Activated B cell treated with CpG ODN at 0.5 μM for 24 hours (primary cell): ENCODE measurements at regions not wholly inside any gene's neighbourhood (a gene's known extent, or its start where the extent isn't known, plus 50 kb on each side); places are given as distances from the start of the nearest gene placed in this dataset.

Source experiments
- ATAC-seq: fragments of 200-7000 bp; cut with Tn5 transposase; one replicate; pipeline ENCODE4 v1.10.0; 2021; ENCODE audit warnings: low read depth, mild to moderate bottlenecking, moderate library complexity
- CTCF ChIA-PET: fragments of 350-600 bp; sonication (Branson Sonifier 250); formaldehyde crosslinking; loops from one replicate; lab custom pipeline; 2021; ENCODE audit warnings: antibody characterized with exemption; lab: Charles Lee
- POLR2A ChIA-PET: fragments of 350-600 bp; sonication (Branson Sonifier 250); formaldehyde crosslinking; loops from one replicate; lab custom pipeline; 2021; ENCODE audit warnings: antibody characterized with exemption; lab: Charles Lee
- DNase-seq: peaks from one replicate; pipeline ENCODE4 v3.0.0; 2022
- H3K27ac Mint-ChIP-seq: one replicate; pipeline ENCODE4 v1.8.0; 2020; ENCODE audit warnings: mixed read lengths
- H3K27me3 Mint-ChIP-seq: one replicate; pipeline ENCODE4 v1.8.0; 2021; ENCODE audit warnings: mixed read lengths
- H3K36me3 Mint-ChIP-seq: one replicate; pipeline ENCODE4 v1.8.0; 2021; ENCODE audit warnings: low read depth, mixed read lengths
- H3K4me1 Mint-ChIP-seq: one replicate; pipeline ENCODE4 v1.8.0; 2021; ENCODE audit warnings: mixed read lengths
- H3K4me3 Mint-ChIP-seq: one replicate; pipeline ENCODE4 v1.8.0; 2020; ENCODE audit warnings: mild to moderate bottlenecking, mixed read lengths
- H3K9me3 Mint-ChIP-seq: one replicate; pipeline ENCODE4 v1.8.0; 2020; ENCODE audit warnings: mixed read lengths
- intact Hi-C: fragments of 100-400 bp; cut with micrococcal nuclease; formaldehyde crosslinking; loops from one replicate; pipeline ENCODE4 v1.15.1; 2024
- TF ChIP-seq, protein P1 (sequence below): fragments of 200-600 bp; IDR thresholded peaks from one replicate; pipeline ENCODE4 v1.8.0; 2022; ENCODE audit warnings: antibody characterized with exemption, mild to moderate bottlenecking

DNA sequence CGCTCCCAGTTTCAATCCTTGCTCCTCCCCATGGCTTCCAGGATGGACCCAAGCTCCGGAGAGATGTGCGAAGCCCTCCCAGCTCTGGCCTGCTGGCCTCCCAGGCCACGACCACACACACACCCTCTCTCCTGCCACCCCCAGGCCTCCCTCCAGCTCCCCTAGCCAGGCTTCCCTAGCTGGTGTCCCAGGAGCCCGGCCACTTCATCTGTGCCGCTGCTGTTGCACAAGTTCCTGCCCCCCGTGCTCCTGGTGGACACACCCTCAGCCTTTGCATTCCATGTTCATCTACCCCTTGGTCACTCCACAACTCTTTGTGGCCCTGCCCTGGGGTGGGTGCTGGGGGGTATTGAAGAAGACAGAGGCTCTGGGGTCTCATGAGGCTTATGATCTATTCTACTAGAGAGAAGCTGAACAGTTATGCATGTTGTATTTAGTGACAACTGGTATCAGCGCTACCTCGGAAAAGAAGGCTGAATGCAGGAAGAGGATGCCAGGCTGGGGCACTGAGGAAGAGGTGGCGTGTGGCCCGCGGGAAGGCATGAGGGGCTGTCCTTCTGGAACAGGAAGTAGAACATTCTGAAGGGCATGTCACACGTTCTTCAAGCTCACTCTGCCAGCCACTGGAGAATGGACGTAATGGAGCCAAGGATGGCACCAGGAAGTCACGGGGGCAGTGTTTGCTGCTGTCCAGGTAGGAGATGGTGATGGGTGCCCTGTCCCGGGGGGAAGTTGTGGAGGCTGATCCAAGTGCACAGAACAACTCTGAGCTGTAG lies 172.4 kb downstream of the PSMG1 start:
- no peak for DNase-seq
- H3K9me3 Mint-ChIP-seq: no peaks in the 10 kb centered on the region
- H3K36me3 Mint-ChIP-seq: no peaks in the 10 kb centered on the region
- ChIA-PET CTCF (no interaction called here), POLR2A (no interaction called here)
- no peak overlapping the region for H3K27ac Mint-ChIP-seq
- H3K27me3 Mint-ChIP-seq: peaks cover 21% of the 10 kb centered on the region
- no peak overlapping the region for H3K4me3 Mint-ChIP-seq
- intact Hi-C loops: no loop called here
- ATAC-seq: no peak
- H3K4me1 Mint-ChIP-seq: peaks cover 12% of the 10 kb centered on the region
- TF ChIP-seq, protein P1, sequence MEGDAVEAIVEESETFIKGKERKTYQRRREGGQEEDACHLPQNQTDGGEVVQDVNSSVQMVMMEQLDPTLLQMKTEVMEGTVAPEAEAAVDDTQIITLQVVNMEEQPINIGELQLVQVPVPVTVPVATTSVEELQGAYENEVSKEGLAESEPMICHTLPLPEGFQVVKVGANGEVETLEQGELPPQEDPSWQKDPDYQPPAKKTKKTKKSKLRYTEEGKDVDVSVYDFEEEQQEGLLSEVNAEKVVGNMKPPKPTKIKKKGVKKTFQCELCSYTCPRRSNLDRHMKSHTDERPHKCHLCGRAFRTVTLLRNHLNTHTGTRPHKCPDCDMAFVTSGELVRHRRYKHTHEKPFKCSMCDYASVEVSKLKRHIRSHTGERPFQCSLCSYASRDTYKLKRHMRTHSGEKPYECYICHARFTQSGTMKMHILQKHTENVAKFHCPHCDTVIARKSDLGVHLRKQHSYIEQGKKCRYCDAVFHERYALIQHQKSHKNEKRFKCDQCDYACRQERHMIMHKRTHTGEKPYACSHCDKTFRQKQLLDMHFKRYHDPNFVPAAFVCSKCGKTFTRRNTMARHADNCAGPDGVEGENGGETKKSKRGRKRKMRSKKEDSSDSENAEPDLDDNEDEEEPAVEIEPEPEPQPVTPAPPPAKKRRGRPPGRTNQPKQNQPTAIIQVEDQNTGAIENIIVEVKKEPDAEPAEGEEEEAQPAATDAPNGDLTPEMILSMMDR: no peak

DNA sequence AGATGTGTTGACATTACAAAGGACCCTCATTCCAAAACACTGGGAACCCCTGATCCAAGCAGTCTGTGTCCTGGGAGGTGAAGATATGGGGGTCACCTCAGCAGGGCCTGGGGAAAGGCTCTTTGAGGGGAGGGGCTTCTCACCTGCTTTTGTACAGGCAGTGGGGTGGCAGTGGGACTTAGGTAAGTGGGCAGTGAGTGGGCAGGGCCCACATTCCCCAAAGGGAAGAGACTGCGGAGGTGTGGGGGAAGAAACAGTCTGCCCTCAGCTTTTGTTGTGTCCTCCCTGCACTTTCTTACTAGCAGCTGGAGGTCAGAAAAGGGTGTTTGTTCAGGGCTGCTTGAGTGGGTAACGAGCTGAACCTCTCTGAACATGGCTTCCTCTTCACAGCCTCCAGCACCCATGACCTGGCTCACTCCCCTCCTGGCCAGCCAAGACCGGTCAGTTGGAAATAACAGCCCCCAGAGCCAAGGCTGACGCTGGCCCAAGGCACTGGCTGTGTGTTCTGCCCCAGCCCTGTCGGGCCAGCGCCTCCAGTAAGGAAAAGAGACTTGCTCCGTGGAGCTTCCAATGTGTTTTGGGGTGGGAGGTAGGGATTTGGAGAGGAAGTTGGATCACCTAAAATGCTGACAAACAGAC lies 173.5 kb downstream of the PSMG1 start:
- peaks cover 19% of the 10 kb centered on the region for H3K4me1 Mint-ChIP-seq
- POLR2A ChIA-PET: no interaction called here

DNA sequence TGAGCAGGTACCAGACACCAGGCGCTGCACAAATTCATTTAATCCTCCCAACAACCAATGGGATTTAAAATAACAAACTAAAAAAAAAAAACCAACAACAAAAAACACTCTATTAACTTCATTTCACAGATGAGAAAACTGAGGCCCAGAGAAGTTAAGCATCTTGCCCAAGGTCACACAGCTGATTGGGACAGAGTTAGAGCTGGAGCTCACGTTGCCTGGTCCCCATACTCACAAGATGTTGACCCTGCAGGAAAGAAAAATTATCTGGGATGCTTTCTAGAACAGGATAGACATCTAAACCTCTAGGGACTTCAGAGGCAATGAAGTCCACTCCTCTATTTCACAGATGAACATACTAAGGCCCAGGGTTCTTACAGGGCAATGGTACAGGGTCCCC lies 175.3 kb downstream of the PSMG1 start:
- no peak overlapping the region for H3K4me3 Mint-ChIP-seq
- no peaks in the 10 kb centered on the region for H3K9me3 Mint-ChIP-seq
- TF ChIP-seq, protein P1: no peak
- ChIA-PET POLR2A (no interaction called here), CTCF (no interaction called here)
- peaks cover 40% of the 10 kb centered on the region for H3K27me3 Mint-ChIP-seq
- H3K36me3 Mint-ChIP-seq: no peaks in the 10 kb centered on the region
- H3K4me1 Mint-ChIP-seq: peaks cover 23% of the 10 kb centered on the region
- DNase-seq (no peak), ATAC-seq (no peak)
- no peak overlapping the region for H3K27ac Mint-ChIP-seq
- intact Hi-C loops: no loop called here

More for the DNA sequence above, 173.5 kb downstream of the PSMG1 start:
- DNase-seq (no peak), ATAC-seq (no peak)
- intact Hi-C loops: no loop called here
- peaks cover 30% of the 10 kb centered on the region for H3K27me3 Mint-ChIP-seq
- H3K36me3 Mint-ChIP-seq: no peaks in the 10 kb centered on the region
- CTCF ChIA-PET: no interaction called here
- H3K9me3 Mint-ChIP-seq: no peaks in the 10 kb centered on the region
- no peak overlapping the region for H3K27ac Mint-ChIP-seq
- H3K4me3 Mint-ChIP-seq: no peak overlapping the region
- TF ChIP-seq, protein P1: no peak

DNA sequence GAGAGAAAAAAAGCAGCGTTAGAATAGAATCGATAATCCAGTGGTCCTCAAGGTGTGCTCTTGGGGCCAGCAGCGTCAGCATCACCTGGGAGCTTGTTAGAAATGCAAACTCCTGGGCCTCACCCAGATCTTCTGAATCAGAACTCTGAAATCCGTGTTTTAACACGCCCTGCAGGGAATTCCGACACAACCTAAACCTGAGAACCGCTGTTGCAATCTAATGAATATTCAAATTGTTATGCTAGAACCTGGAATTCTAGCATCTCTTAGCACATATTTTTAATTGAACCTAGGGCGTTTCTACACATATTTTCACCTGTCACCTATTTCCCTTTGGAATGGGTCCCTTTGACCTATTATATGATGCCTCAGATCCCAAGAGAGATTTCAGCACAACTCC lies 175.7 kb downstream of the PSMG1 start:
- H3K4me1 Mint-ChIP-seq: peaks cover 23% of the 10 kb centered on the region
- intact Hi-C loops: no loop called here
- no peaks in the 10 kb centered on the region for H3K9me3 Mint-ChIP-seq
- H3K27me3 Mint-ChIP-seq: peaks cover 43% of the 10 kb centered on the region
- TF ChIP-seq, protein P1: no peak
- ChIA-PET CTCF (no interaction called here), POLR2A (no interaction called here)
- no peaks in the 10 kb centered on the region for H3K36me3 Mint-ChIP-seq
- no peak overlapping the region for H3K27ac Mint-ChIP-seq
- H3K4me3 Mint-ChIP-seq: no peak overlapping the region
- ATAC-seq (no peak), DNase-seq (no peak)

DNA sequence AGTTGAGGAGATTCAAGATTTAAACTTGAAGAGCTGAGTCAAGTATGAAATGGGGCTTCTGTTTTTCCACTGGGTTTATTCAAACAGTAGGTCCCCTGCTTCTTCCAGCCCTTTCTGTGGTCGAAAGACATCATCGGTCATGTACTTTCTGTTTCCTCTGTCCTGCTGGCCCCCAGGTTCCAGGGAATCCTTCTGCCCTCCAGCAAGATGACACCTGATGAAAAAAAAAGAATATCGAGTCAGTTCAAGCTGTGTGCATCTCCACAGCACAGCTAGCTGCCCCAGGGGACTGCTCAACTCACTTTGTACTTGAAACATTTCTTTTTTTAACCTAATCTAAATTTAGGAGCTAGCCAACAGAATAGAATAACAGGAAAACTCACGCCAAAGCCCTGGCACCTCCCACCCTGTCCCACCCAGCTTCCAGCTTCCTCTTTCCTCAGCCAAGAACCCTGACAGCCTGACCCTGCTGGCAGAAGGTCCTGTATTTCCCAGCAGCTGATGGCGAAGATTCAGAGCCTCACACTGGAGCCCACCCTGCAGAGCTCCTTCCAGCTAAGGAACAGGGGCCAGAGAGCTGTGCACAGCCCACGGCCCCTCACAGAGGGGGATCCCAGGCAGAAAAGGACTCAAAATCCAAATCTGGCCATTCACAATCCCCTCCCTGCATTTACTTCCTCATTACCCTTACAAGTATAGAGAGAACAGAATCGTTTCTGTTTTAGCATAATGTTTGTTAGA lies 176.5 kb downstream of the PSMG1 start:
- ChIA-PET POLR2A (no interaction called here), CTCF (no interaction called here)
- no peak overlapping the region for H3K27ac Mint-ChIP-seq
- H3K36me3 Mint-ChIP-seq: no peaks in the 10 kb centered on the region
- ATAC-seq (no peak), DNase-seq (no peak)
- intact Hi-C loops: no loop called here
- no peak overlapping the region for H3K4me3 Mint-ChIP-seq
- H3K27me3 Mint-ChIP-seq: peaks cover 50% of the 10 kb centered on the region
- TF ChIP-seq, protein P1: no peak
- no peaks in the 10 kb centered on the region for H3K9me3 Mint-ChIP-seq
- peaks cover 23% of the 10 kb centered on the region for H3K4me1 Mint-ChIP-seq
